ENCODE measurements at regions not wholly inside any gene's neighbourhood (a gene's known extent, or its start where the extent isn't known, plus 50 kb on each side); places are given as distances from the start of the nearest gene placed in this dataset.
"Not testable (repeated sequence)": the region's sequence is repeated elsewhere in the genome, so short reads cannot be mapped to it uniquely, and the experiment has no call there.

- H3K27ac Mint-ChIP-seq: no peak overlapping the region
- peaks cover 14% of the 10 kb centered on the region for H3K27me3 Mint-ChIP-seq
- H3K36me3 Mint-ChIP-seq: no peaks in the 10 kb centered on the region
- no peaks in the 10 kb centered on the region for H3K4me1 Mint-ChIP-seq
- peaks cover 4% of the 10 kb centered on the region for H3K9me3 Mint-ChIP-seq
- H3K4me3 Mint-ChIP-seq: no peak overlapping the region
These were observed 615.4 kb upstream of the B3GAT1 start for GRCh38 chr11:135027461-135027860.

- Mint-ChIP-seq H3K36me3 (no peaks in the 10 kb centered on the region), H3K27me3 (peaks cover 19% of the 10 kb centered on the region), H3K4me3 (no peak overlapping the region), H3K27ac (no peak overlapping the region), H3K4me1 (no peaks in the 10 kb centered on the region), H3K9me3 (peaks cover 4% of the 10 kb centered on the region)
These were observed 611.5 kb upstream of the B3GAT1 start for GRCh38 chr11:135023499-135023898.

GRCh38 chr11:135022454-135022853 is 610.4 kb upstream of the B3GAT1 start:
- Mint-ChIP-seq H3K27me3 (peaks cover 17% of the 10 kb centered on the region), H3K4me3 (no peak overlapping the region), H3K36me3 (no peaks in the 10 kb centered on the region), H3K27ac (no peak overlapping the region), H3K4me1 (no peaks in the 10 kb centered on the region), H3K9me3 (peaks cover 3% of the 10 kb centered on the region)

- Mint-ChIP-seq H3K9me3 (no peaks in the 10 kb centered on the region), H3K36me3 (no peaks in the 10 kb centered on the region), H3K4me3 (no peak overlapping the region), H3K4me1 (no peaks in the 10 kb centered on the region), H3K27me3 (peaks cover 10% of the 10 kb centered on the region), H3K27ac (no peak overlapping the region)
These were observed 607.9 kb upstream of the B3GAT1 start for GRCh38 chr11:135019899-135020298.

- H3K9me3 Mint-ChIP-seq: no peaks in the 10 kb centered on the region
- no peaks in the 10 kb centered on the region for H3K36me3 Mint-ChIP-seq
- H3K4me3 Mint-ChIP-seq: no peak overlapping the region
- no peaks in the 10 kb centered on the region for H3K4me1 Mint-ChIP-seq
- no peak overlapping the region for H3K27ac Mint-ChIP-seq
- peaks cover 14% of the 10 kb centered on the region for H3K27me3 Mint-ChIP-seq
These were observed 607.4 kb upstream of the B3GAT1 start for GRCh38 chr11:135019343-135019871.

- peaks cover 20% of the 10 kb centered on the region for H3K27me3 Mint-ChIP-seq
- no peaks in the 10 kb centered on the region for H3K4me1 Mint-ChIP-seq
- H3K4me3 Mint-ChIP-seq: no peak overlapping the region
- no peak overlapping the region for H3K27ac Mint-ChIP-seq
- H3K36me3 Mint-ChIP-seq: no peaks in the 10 kb centered on the region
- no peaks in the 10 kb centered on the region for H3K9me3 Mint-ChIP-seq
These were observed 605.3 kb upstream of the B3GAT1 start for GRCh38 chr11:135017296-135017695.

- H3K4me3 Mint-ChIP-seq: no peak overlapping the region
- no peak overlapping the region for H3K27ac Mint-ChIP-seq
- no peaks in the 10 kb centered on the region for H3K4me1 Mint-ChIP-seq
- H3K27me3 Mint-ChIP-seq: peaks cover 22% of the 10 kb centered on the region
- no peaks in the 10 kb centered on the region for H3K36me3 Mint-ChIP-seq
- no peaks in the 10 kb centered on the region for H3K9me3 Mint-ChIP-seq
These were observed 603.9 kb upstream of the B3GAT1 start for GRCh38 chr11:135015966-135016365.

GRCh38 chr11:135011313-135011712 is 599.3 kb upstream of the B3GAT1 start:
- not testable (repeated sequence) for H3K9me3 Mint-ChIP-seq, H3K4me3 Mint-ChIP-seq, H3K36me3 Mint-ChIP-seq, H3K4me1 Mint-ChIP-seq, H3K27ac Mint-ChIP-seq
- H3K27me3 Mint-ChIP-seq: peaks cover 16% of the 10 kb centered on the region

- Mint-ChIP-seq H3K4me1 (no peaks in the 10 kb centered on the region), H3K27ac (no peak overlapping the region), H3K27me3 (peaks cover 12% of the 10 kb centered on the region), H3K36me3 (no peaks in the 10 kb centered on the region), H3K9me3 (no peaks in the 10 kb centered on the region), H3K4me3 (no peak overlapping the region)
These were observed 597.1 kb upstream of the B3GAT1 start for GRCh38 chr11:135009125-135009524.

GRCh38 chr11:135008412-135008811 is 596.4 kb upstream of the B3GAT1 start:
- Mint-ChIP-seq H3K27ac (no peak overlapping the region), H3K9me3 (no peaks in the 10 kb centered on the region), H3K27me3 (peaks cover 7% of the 10 kb centered on the region), H3K4me1 (no peaks in the 10 kb centered on the region), H3K4me3 (no peak overlapping the region), H3K36me3 (no peaks in the 10 kb centered on the region)

- H3K27ac Mint-ChIP-seq: no peak overlapping the region
- no peaks in the 10 kb centered on the region for H3K4me1 Mint-ChIP-seq
- H3K4me3 Mint-ChIP-seq: no peak overlapping the region
- H3K27me3 Mint-ChIP-seq: peaks cover 7% of the 10 kb centered on the region
- no peaks in the 10 kb centered on the region for H3K9me3 Mint-ChIP-seq
- H3K36me3 Mint-ChIP-seq: no peaks in the 10 kb centered on the region
These were observed 596.0 kb upstream of the B3GAT1 start for GRCh38 chr11:135008001-135008405.

- Mint-ChIP-seq H3K36me3 (no peaks in the 10 kb centered on the region), H3K27ac (no peak overlapping the region), H3K27me3 (peaks cover 5% of the 10 kb centered on the region), H3K4me1 (no peaks in the 10 kb centered on the region), H3K9me3 (no peaks in the 10 kb centered on the region), H3K4me3 (no peak overlapping the region)
These were observed 594.8 kb upstream of the B3GAT1 start for GRCh38 chr11:135006800-135007199.

- no peaks in the 10 kb centered on the region for H3K4me1 Mint-ChIP-seq
- H3K36me3 Mint-ChIP-seq: no peaks in the 10 kb centered on the region
- no peak overlapping the region for H3K4me3 Mint-ChIP-seq
- H3K9me3 Mint-ChIP-seq: no peaks in the 10 kb centered on the region
- no peak overlapping the region for H3K27ac Mint-ChIP-seq
- H3K27me3 Mint-ChIP-seq: peaks cover 5% of the 10 kb centered on the region
These were observed 592.5 kb upstream of the B3GAT1 start for GRCh38 chr11:135004495-135004894.

- H3K27ac Mint-ChIP-seq: no peak overlapping the region
- H3K9me3 Mint-ChIP-seq: no peaks in the 10 kb centered on the region
- no peaks in the 10 kb centered on the region for H3K36me3 Mint-ChIP-seq
- no peak overlapping the region for H3K4me3 Mint-ChIP-seq
- H3K4me1 Mint-ChIP-seq: no peaks in the 10 kb centered on the region
- H3K27me3 Mint-ChIP-seq: peaks cover 5% of the 10 kb centered on the region
These were observed 590.2 kb upstream of the B3GAT1 start for GRCh38 chr11:135002236-135002635.

GRCh38 chr11:135001581-135001980 is 589.5 kb upstream of the B3GAT1 start:
- H3K4me1 Mint-ChIP-seq: no peaks in the 10 kb centered on the region
- no peak overlapping the region for H3K27ac Mint-ChIP-seq
- no peaks in the 10 kb centered on the region for H3K9me3 Mint-ChIP-seq
- H3K36me3 Mint-ChIP-seq: no peaks in the 10 kb centered on the region
- H3K4me3 Mint-ChIP-seq: no peak overlapping the region
- H3K27me3 Mint-ChIP-seq: peaks cover 7% of the 10 kb centered on the region

GRCh38 chr11:135001065-135001464 is 589.0 kb upstream of the B3GAT1 start:
- not testable (repeated sequence) for H3K9me3 Mint-ChIP-seq, H3K27me3 Mint-ChIP-seq, H3K36me3 Mint-ChIP-seq, H3K4me1 Mint-ChIP-seq, H3K27ac Mint-ChIP-seq, H3K4me3 Mint-ChIP-seq

GRCh38 chr11:134999590-134999989 is 587.5 kb upstream of the B3GAT1 start:
- H3K27ac Mint-ChIP-seq: no peak overlapping the region
- no peaks in the 10 kb centered on the region for H3K4me1 Mint-ChIP-seq
- H3K36me3 Mint-ChIP-seq: no peaks in the 10 kb centered on the region
- peaks cover 9% of the 10 kb centered on the region for H3K27me3 Mint-ChIP-seq
- no peaks in the 10 kb centered on the region for H3K9me3 Mint-ChIP-seq
- no peak overlapping the region for H3K4me3 Mint-ChIP-seq
